MM.1S (cell line): ENCODE measurements at regions not wholly inside any gene's neighbourhood (a gene's known extent, or its start where the extent isn't known, plus 50 kb on each side); places are given as distances from the start of the nearest gene placed in this dataset.

Source experiments
- DNase-seq: peaks from one replicate; pipeline ENCODE4 v3.0.0-alpha.2; 2015
- H2AFZ ChIP-seq: fragments of 300-600 bp; sonication (generic); 2 replicates; pipeline ENCODE4 v1.6.0; 2016; ENCODE audit warnings: antibody characterized with exemption, low read length
- H3F3A ChIP-seq: fragments of 300-600 bp; sonication (generic); 2 replicates; pipeline ENCODE4 v1.6.1; 2016; ENCODE audit warnings: mild to moderate bottlenecking, antibody characterized with exemption, low read length, moderate library complexity, mixed read lengths; ENCODE audit not compliant: insufficient read depth
- H3K27ac ChIP-seq: fragments of 300-600 bp; sonication (generic); 2 replicates; pipeline ENCODE4 v1.5.1; 2016; ENCODE audit warnings: mild to moderate bottlenecking, low read length
- H3K27me3 ChIP-seq: fragments of 300-600 bp; sonication (generic); replicated peaks from 2 replicates; pipeline ENCODE4 v1.6.0; 2016; ENCODE audit warnings: low read length; ENCODE audit not compliant: insufficient read depth
- H3K36me3 ChIP-seq: fragments of 300-600 bp; sonication (generic); replicated peaks from 2 replicates; pipeline ENCODE4 v1.6.1; 2016; ENCODE audit warnings: mild to moderate bottlenecking, low read length, mixed read lengths; ENCODE audit not compliant: insufficient read depth
- H3K4me1 ChIP-seq: fragments of 300-600 bp; sonication (generic); 2 replicates; pipeline ENCODE4 v1.6.1; 2016; ENCODE audit warnings: low read length, mixed read lengths
- H3K4me2 ChIP-seq: fragments of 300-600 bp; sonication (generic); 2 replicates; pipeline ENCODE4 v1.6.0; 2016; ENCODE audit warnings: low read depth, low read length
- H3K4me3 ChIP-seq: fragments of 300-600 bp; sonication (generic); 2 replicates; pipeline ENCODE4 v1.5.1; 2016; ENCODE audit warnings: low read length, mixed read lengths
- H3K79me2 ChIP-seq: fragments of 300-600 bp; sonication (generic); 2 replicates; pipeline ENCODE4 v1.6.1; 2016; ENCODE audit warnings: mixed run types, low read length, mixed read lengths
- H3K9ac ChIP-seq: fragments of 300-600 bp; sonication (generic); 2 replicates; pipeline ENCODE4 v1.6.1; 2016; ENCODE audit warnings: low read length, mixed read lengths
- H3K9me2 ChIP-seq: fragments of 300-600 bp; sonication (generic); replicated peaks from 2 replicates; pipeline ENCODE4 v1.6.1; 2016; ENCODE audit warnings: mild to moderate bottlenecking, low read length, mixed read lengths; ENCODE audit not compliant: insufficient read depth
- H3K9me3 ChIP-seq: fragments of 300-600 bp; sonication (generic); replicated peaks from 2 replicates; pipeline ENCODE4 v1.6.1; 2016; ENCODE audit warnings: mild to moderate bottlenecking, low read length, mixed read lengths; ENCODE audit not compliant: insufficient read depth
- H4K20me1 ChIP-seq: fragments of 300-600 bp; sonication (generic); 2 replicates; pipeline ENCODE4 v1.6.1; 2016; ENCODE audit warnings: mild to moderate bottlenecking, low read length, moderate library complexity, mixed read lengths; ENCODE audit not compliant: insufficient read depth
- CTCF ChIP-seq: fragments of 300-600 bp; sonication (generic); IDR thresholded peaks from 2 replicates; pipeline ENCODE4 v1.5.1; 2016; ENCODE audit warnings: antibody characterized with exemption, low read length, mixed read lengths
- EZH2 ChIP-seq: fragments of 300-600 bp; sonication (generic); optimal IDR thresholded peaks from 2 replicates; pipeline ENCODE3; 2017; ENCODE audit warnings: low read depth, mild to moderate bottlenecking, antibody characterized with exemption, low read length, mixed read lengths
- EZH2phosphoT487 ChIP-seq: fragments of 300-600 bp; sonication (generic); IDR thresholded peaks from 2 replicates; pipeline ENCODE4 v1.6.1; 2018; ENCODE audit warnings: antibody characterized with exemption, low read length

DNA sequence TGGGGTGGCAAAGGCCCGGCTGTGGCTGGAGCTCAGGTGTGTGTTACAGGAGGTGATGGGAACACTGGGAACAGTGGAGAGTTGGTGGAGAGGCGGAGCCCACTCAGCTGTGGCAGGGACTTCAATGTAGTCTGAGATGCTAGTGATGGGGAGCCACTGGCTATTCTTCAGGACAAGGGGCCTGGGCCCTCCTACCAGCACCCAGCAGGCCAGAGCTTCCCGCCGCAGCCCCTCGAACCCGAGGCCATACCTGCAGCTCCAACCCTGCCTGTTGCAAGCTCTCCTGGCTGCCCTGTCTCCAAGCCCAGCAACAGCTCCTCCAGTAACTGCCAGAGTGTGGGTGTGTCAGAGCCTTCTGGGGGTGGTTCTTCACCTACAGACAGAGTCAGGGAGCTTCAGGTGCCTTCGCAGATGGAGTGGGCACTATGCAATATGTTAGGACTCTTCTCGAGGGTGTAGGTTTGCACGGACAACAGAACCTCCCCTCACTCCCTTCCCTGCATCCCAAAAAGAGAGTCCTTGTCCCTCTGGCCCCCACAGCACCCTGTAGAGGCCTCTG, 146.2 kb upstream of the MLN start:
- Histone ChIP-seq H3K36me3 (no peaks in the 10 kb centered on the region), H4K20me1 (no peaks in the 10 kb centered on the region), H3K27ac (no peak overlapping the region), H3F3A (no peaks in the 10 kb centered on the region), H3K9me2 (no peaks in the 10 kb centered on the region), H3K4me3 (no peak overlapping the region), H2AFZ (no peak overlapping the region), H3K79me2 (no peaks in the 10 kb centered on the region), H3K9me3 (no peaks in the 10 kb centered on the region), H3K4me1 (0 out of 2 replicates have a peak, but pooled peaks cover 4% of the 10 kb centered on the region), H3K9ac (no peak overlapping the region), H3K4me2 (no peak overlapping the region), H3K27me3 (peaks cover 67% of the 10 kb centered on the region)
- TF ChIP-seq CTCF, result no peak
- no peak for TF ChIP-seq EZH2
- TF ChIP-seq EZH2phosphoT487, result no peak
- no peak for DNase-seq

DNA sequence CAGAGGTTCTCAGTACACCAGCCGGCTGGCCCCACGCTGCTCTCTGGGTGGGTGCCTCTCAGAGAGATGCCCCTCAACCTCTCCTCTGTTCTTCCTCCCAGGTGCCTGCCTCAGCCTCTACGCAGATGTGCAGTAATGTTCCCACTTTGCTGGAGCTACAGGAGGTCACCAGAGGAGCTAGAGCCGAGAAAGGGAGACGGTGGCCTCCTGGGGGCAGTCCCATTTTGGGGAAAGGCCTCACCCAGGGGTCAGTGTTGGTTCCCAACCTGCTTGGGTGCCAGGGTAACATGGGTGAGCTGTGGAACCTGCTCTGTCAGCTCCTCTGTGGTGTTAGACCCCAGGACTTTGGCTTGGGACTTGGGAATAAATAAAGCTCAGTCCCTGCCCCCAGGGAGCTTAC, 145.3 kb upstream of the MLN start:
- no peaks in the 10 kb centered on the region for H3F3A ChIP-seq
- no peak overlapping the region for H3K4me2 ChIP-seq
- no peaks in the 10 kb centered on the region for H3K9me3 ChIP-seq
- TF ChIP-seq EZH2phosphoT487 (no peak), CTCF (no peak), EZH2 (no peak)
- no peak for DNase-seq
- H3K27ac ChIP-seq, result no peak overlapping the region
- 0 out of 2 replicates have a peak, but pooled peaks cover 4% of the 10 kb centered on the region for H3K4me1 ChIP-seq
- no peak overlapping the region for H3K4me3 ChIP-seq
- no peaks in the 10 kb centered on the region for H3K79me2 ChIP-seq
- peaks cover 68% of the 10 kb centered on the region for H3K27me3 ChIP-seq
- no peaks in the 10 kb centered on the region for H3K36me3 ChIP-seq
- no peaks in the 10 kb centered on the region for H3K9me2 ChIP-seq
- H2AFZ ChIP-seq, result no peak overlapping the region
- H4K20me1 ChIP-seq, result no peaks in the 10 kb centered on the region
- no peak overlapping the region for H3K9ac ChIP-seq

DNA sequence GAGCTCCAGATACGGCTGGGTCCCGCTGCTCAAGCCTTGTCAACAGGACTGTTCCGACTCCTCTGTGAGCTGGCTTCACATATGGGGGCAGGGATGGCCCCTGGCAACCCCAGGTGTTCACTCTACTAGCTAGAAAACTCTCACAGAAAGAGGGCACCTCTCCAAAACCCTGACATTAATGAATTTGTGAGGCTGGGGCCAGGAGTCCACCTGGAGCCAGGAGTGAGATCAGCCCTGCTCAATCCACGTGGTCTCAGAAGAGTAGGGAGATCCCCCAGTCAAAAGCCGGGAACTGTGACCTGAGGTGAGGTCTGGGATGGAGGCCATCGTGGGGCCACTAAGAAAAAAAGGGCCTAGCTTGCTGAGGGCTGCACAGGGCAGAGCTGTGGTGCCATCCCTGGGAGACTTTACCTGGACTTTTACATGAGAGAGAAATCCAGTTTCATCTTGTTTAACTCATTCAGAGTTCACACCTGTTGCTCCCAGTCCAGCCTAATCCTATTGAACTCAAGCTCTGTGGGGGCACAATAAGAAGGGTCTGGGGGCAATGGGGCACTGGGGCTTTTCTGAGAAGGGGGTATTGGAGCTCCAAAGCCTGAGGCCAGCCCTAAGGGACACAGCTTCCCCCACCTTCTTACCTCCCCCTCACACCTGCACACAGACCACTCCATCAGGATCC, 144.3 kb upstream of the MLN start:
- no peak overlapping the region for H3K4me3 ChIP-seq
- H3K27ac ChIP-seq, result no peak overlapping the region
- H3K27me3 ChIP-seq, result peaks cover 70% of the 10 kb centered on the region
- no peaks in the 10 kb centered on the region for H4K20me1 ChIP-seq
- H3K36me3 ChIP-seq, result no peaks in the 10 kb centered on the region
- H2AFZ ChIP-seq, result no peak overlapping the region
- H3K4me1 ChIP-seq, result 0 out of 2 replicates have a peak, but pooled peaks cover 4% of the 10 kb centered on the region
- no peaks in the 10 kb centered on the region for H3K79me2 ChIP-seq
- no peak for DNase-seq
- no peak overlapping the region for H3K9ac ChIP-seq
- no peak overlapping the region for H3K4me2 ChIP-seq
- H3F3A ChIP-seq, result no peaks in the 10 kb centered on the region
- TF ChIP-seq EZH2 (no peak), EZH2phosphoT487 (no peak), CTCF (no peak)
- H3K9me3 ChIP-seq, result no peaks in the 10 kb centered on the region
- H3K9me2 ChIP-seq, result no peaks in the 10 kb centered on the region
